ENCODE measurements at regions not wholly inside any gene's neighbourhood (a gene's known extent, or its start where the extent isn't known, plus 50 kb on each side); places are given as distances from the start of the nearest gene placed in this dataset.

DNA sequence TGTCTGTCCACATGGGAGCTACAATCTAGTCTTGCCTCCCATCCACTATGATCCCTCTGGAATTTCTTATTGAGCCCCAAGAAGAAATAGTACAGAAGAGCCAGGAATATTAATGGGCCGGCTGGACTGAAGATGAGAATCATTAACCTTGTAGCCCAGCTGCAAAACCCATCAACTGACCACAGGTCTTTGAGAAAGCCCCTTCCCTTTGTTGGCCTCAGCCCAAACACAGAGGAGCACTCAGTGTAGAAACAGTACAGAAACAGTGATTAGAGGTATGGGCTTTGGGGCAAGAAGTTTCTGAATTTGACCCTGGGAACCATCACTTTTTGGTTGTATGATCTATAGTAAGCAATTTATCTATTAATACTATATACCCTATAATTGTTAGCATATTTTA, 76.8 kb upstream of the RAB40AL start:
- TF ChIP-seq, protein P1, sequence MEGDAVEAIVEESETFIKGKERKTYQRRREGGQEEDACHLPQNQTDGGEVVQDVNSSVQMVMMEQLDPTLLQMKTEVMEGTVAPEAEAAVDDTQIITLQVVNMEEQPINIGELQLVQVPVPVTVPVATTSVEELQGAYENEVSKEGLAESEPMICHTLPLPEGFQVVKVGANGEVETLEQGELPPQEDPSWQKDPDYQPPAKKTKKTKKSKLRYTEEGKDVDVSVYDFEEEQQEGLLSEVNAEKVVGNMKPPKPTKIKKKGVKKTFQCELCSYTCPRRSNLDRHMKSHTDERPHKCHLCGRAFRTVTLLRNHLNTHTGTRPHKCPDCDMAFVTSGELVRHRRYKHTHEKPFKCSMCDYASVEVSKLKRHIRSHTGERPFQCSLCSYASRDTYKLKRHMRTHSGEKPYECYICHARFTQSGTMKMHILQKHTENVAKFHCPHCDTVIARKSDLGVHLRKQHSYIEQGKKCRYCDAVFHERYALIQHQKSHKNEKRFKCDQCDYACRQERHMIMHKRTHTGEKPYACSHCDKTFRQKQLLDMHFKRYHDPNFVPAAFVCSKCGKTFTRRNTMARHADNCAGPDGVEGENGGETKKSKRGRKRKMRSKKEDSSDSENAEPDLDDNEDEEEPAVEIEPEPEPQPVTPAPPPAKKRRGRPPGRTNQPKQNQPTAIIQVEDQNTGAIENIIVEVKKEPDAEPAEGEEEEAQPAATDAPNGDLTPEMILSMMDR (IDR thresholded peaks at IDR 0.05; ENCODE audit: low read depth, low read length): no peak
- Histone ChIP-seq H3K27me3 (ENCODE audit: control insufficient read depth, insufficient read depth, low read length) (no peaks in the 10 kb centered on the region), H3K27ac (ENCODE audit: low read depth, low read length) (no peak overlapping the region), H3K4me3 (ENCODE audit: low read depth, low read length) (no peak overlapping the region), H3K9me3 (ENCODE audit: control insufficient read depth, insufficient read depth, low read length) (no peaks in the 10 kb centered on the region)
- ChIA-PET POLR2A (no interaction called here), CTCF (no interaction called here)
- DNase-seq (ENCODE audit: low read depth, low spot score): no peak

DNA sequence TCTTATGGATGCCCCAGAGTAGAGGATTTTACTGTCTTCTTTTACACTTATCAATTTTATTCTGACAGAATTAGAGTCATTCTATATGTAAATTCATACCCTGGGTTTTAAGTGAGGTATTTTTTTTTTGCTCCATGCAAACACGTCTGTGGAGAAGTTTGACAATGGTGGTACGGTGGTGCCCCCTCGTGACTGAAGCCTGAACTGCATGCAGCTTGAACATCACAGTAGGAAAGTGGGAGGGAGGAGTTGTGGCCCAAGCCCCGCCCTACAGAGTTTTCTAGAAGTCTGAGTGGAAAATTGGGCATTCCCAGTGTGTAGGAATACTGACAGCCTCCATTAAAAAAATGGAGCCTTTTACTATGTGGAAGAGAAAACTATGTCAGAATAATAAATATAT, 73.3 kb upstream of the RAB40AL start:
- POLR2A ChIA-PET: no interaction called here
- H3K27ac ChIP-seq (ENCODE audit: low read depth, low read length): no peak overlapping the region
- no peaks in the 10 kb centered on the region for H3K27me3 ChIP-seq (ENCODE audit: control insufficient read depth, insufficient read depth, low read length)
- TF ChIP-seq, protein P1 (IDR thresholded peaks at IDR 0.05; ENCODE audit: low read depth, low read length): peak; percentile 77
- CTCF ChIA-PET: interaction anchor here (0.6 to 1.6 kb wide), 10 partner anchors 12 to 965 kb away, joined by 3 to 10 read pairs (median 4); no protein-coding TSS in a partner anchor
- no peak overlapping the region for H3K4me3 ChIP-seq (ENCODE audit: low read depth, low read length)
- H3K9me3 ChIP-seq (ENCODE audit: control insufficient read depth, insufficient read depth, low read length): no peaks in the 10 kb centered on the region
- peak; percentile 47 for DNase-seq (ENCODE audit: low read depth, low spot score)

DNA sequence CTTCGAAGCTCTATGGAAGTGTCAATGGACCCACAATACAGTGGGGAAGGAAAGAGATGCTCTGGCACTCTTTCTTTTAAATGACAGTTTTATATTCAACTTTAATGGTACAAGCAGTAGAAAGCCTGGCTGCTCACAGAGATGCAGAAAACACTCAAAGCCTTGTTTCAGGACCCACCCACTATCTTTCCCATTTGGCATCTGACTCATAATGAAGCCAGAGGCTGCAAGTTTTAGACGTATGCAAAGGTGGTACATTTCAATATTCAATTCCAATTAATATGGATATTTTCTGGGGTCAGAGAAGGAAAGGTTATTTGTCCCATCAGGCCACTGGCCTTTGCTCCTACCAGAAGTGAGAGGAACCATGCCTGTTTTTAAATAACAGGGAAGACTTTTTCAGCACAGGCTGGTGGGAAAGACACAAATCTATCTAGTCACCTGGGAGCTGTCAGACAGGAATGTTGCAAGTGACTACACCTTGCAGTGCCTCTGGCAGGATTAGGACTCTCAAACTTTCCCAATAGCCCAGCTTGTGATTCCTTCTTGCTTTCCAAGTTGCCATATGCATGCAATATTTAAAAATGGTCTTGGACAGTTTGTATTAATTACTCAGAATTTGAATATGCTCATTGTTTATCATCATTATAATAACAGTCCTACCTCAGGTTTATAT, 70.0 kb upstream of the RAB40AL start:
- ChIA-PET POLR2A (no interaction called here), CTCF (interaction anchor here (1.2 kb wide), 1 partner anchor 33 kb away, joined by 5 read pairs; no protein-coding TSS in a partner anchor)
- H3K27me3 ChIP-seq (ENCODE audit: control insufficient read depth, insufficient read depth, low read length): no peaks in the 10 kb centered on the region
- H3K27ac ChIP-seq (ENCODE audit: low read depth, low read length): no peak overlapping the region
- H3K9me3 ChIP-seq (ENCODE audit: control insufficient read depth, insufficient read depth, low read length): no peaks in the 10 kb centered on the region
- DNase-seq (ENCODE audit: low read depth, low spot score): no peak
- H3K4me3 ChIP-seq (ENCODE audit: low read depth, low read length): no peak overlapping the region
- TF ChIP-seq, protein P1 (IDR thresholded peaks at IDR 0.05; ENCODE audit: low read depth, low read length): no peak

DNA sequence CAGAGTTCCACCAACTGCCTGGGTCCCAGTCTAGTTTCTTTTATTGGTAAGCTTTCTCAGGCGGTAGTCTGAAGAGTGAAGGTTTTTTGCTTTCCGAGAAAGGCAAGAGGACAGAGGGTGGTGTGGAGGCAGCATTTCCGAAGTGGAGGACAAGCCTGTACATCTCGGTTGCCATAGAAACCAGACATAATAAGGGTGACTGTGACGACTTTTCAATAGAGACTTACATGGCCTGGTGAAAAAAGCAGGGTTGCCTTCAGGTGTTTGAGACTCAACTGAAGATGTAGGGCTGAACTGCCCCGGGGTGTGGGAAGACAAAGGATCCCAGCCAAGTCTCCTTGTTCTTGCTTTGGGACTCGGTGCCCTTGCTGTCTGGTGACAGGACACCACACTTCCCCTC, 53.6 kb upstream of the RAB40AL start:
- H3K27me3 ChIP-seq (ENCODE audit: control insufficient read depth, insufficient read depth, low read length): no peaks in the 10 kb centered on the region
- no peaks in the 10 kb centered on the region for H3K9me3 ChIP-seq (ENCODE audit: control insufficient read depth, insufficient read depth, low read length)
- no peak overlapping the region for H3K4me3 ChIP-seq (ENCODE audit: low read depth, low read length)
- POLR2A ChIA-PET: no interaction called here
- TF ChIP-seq, protein P1 (IDR thresholded peaks at IDR 0.05; ENCODE audit: low read depth, low read length): no peak
- H3K27ac ChIP-seq (ENCODE audit: low read depth, low read length): no peak overlapping the region
- no peak for DNase-seq (ENCODE audit: low read depth, low spot score)
- CTCF ChIA-PET: interaction anchor here (1.2 kb wide), 1 partner anchor 17 kb away, joined by 4 read pairs; no protein-coding TSS in a partner anchor
